ENCODE measurements at regions not wholly inside any gene's neighbourhood (a gene's known extent, or its start where the extent isn't known, plus 50 kb on each side); places are given as distances from the start of the nearest gene placed in this dataset.

GRCh38 chr18:73563901-73564472 lies 583.6 kb downstream of the FBXO15 start:
- Histone ChIP-seq H3K14ac (ENCODE audit: insufficient read depth, low read length) (no peak overlapping the region), H3K27me3 (ENCODE audit: insufficient read depth, low read length) (no peaks in the 10 kb centered on the region), H2AK5ac (ENCODE audit: insufficient read length, low read length) (no peak overlapping the region), H2BK15ac (ENCODE audit: low read depth, low read length) (no peak overlapping the region), H3T11ph (ENCODE audit: low read length) (no peak overlapping the region), H2BK12ac (ENCODE audit: insufficient read length, low read depth, low read length) (no peak overlapping the region), H3K23ac (ENCODE audit: insufficient read length, low read depth, low read length) (no peak overlapping the region), H3K9me3 (ENCODE audit: control insufficient read depth, low read depth, low read length) (no peaks in the 10 kb centered on the region), H4K20me1 (ENCODE audit: control insufficient read depth, insufficient read depth, insufficient read length) (no peaks in the 10 kb centered on the region), H2BK20ac (ENCODE audit: low read depth, low read length, poor library complexity, severe bottlenecking) (no peak overlapping the region), H3K79me1 (ENCODE audit: insufficient read depth, low read depth, low read length, poor library complexity, severe bottlenecking) (no peaks in the 10 kb centered on the region), H3K9ac (ENCODE audit: extremely low read depth, insufficient read length, low read length) (no peak overlapping the region), H3K27ac (ENCODE audit: insufficient read length, low read depth, low read length) (no peak overlapping the region), H2AFZ (ENCODE audit: low read length) (no peak overlapping the region), H3K18ac (ENCODE audit: insufficient read length, low read depth, low read length) (no peak overlapping the region), H3K4me1 (ENCODE audit: insufficient read depth, low read length) (no peaks in the 10 kb centered on the region), H3K4ac (ENCODE audit: low read depth, low read length) (no peak overlapping the region), H3K4me2 (ENCODE audit: insufficient read depth, insufficient read length, low read length) (no peak overlapping the region), H3K23me2 (ENCODE audit: insufficient read length, low read depth, low read length, poor library complexity, severe bottlenecking) (no peaks in the 10 kb centered on the region), H3K56ac (ENCODE audit: insufficient read length, low read depth, low read length) (no peak overlapping the region), H2BK120ac (ENCODE audit: low read depth, low read length, poor library complexity, severe bottlenecking) (no peak overlapping the region), H2BK5ac (ENCODE audit: insufficient read length, low read length) (no peak overlapping the region), H4K91ac (ENCODE audit: insufficient read length, low read depth, low read length) (no peak overlapping the region), H4K8ac (replicated peaks; ENCODE audit: insufficient read length, low read depth, low read length) (no peak overlapping the region), H4K5ac (ENCODE audit: insufficient read length, low read depth, low read length) (no peak overlapping the region), H3K79me2 (ENCODE audit: insufficient read depth, low read length) (no peaks in the 10 kb centered on the region)
- H3K4me1 Mint-ChIP-seq = peaks cover 2 to 3% of the 10 kb centered on the region in 2 experiments; a peak in 2 of 4 replicates
- no peaks in the 10 kb centered on the region for H3K27me3 Mint-ChIP-seq (ENCODE audit: low read depth)
- no peak overlapping the region for H3K27ac Mint-ChIP-seq
- no CpG with 5 or more reads among the region's 1 CpG for WGBS (ENCODE audit: extremely low coverage, insufficient read length, low lambda C conversion rate)
- no peaks in the 10 kb centered on the region for H3K36me3 Mint-ChIP-seq (ENCODE audit: insufficient read depth in 1 of 3, low read depth in 3 of 3)
- no peaks in the 10 kb centered on the region for H3K9me3 Mint-ChIP-seq
- no peak for DNase-seq
- no peak overlapping the region for H3K4me3 Mint-ChIP-seq
- TF ChIP-seq CTCF (conservative IDR thresholded peaks at IDR 0.05) = no peak

Measured in H9 (cell line).